ENCODE measurements at regions not wholly inside any gene's neighbourhood (a gene's known extent, or its start where the extent isn't known, plus 50 kb on each side); places are given as distances from the start of the nearest gene placed in this dataset.

DNA sequence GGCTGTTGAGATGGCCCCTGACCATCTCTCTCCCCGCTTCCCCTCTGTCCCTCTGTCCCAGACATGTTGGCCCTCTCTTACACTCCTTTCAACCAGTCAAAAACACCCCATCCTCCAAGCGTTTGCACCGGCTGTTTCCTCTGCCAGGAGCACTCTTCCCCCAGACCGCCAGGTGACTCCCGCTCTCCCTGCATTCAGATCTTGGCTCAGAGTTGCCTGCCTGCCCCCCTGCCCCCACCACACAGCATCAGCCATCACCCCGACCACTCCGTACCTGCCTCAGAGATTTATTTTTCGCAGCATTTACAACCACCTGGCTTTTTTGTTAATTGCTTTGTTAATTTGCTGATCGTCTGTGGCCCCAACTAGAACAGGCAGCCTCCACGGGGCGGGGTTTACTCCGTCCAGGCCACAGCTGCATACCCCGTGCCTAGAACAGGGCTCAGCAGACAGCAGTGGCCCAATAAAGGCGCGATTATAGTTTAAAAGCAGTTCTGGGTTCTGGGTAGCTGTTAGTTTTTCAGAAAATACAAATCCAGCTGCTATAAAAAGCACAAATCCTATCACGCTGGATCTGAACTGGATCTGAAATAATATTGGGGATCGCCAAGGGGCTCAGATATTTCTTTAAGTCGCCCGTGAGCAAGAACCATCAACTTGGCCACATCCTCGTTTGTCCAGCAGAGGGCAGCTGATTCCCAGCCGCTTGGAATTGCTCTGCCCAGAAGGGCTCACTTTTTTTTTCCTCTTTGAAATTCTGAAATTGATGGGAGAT lies 173.6 kb downstream of the IRF8 start:
- DNase-seq, result no peak
- Histone ChIP-seq H3K27ac (ENCODE audit: insufficient read depth, low read length, poor library complexity, severe bottlenecking) (no peak overlapping the region), H3K9me3 (ENCODE audit: control insufficient read depth, low read length) (no peaks in the 10 kb centered on the region), H3K4me1 (ENCODE audit: control insufficient read depth, insufficient read depth, low read length, poor library complexity, severe bottlenecking) (no peaks in the 10 kb centered on the region), H3K4me3 (ENCODE audit: insufficient read depth, low read depth, low read length, poor library complexity, severe bottlenecking) (no peak overlapping the region), H3K36me3 (ENCODE audit: control insufficient read depth, insufficient read depth, low read length) (no peaks in the 10 kb centered on the region), H3K27me3 (replicated peaks; ENCODE audit: control insufficient read depth, insufficient read depth, low read length, poor library complexity, severe bottlenecking) (no peaks in the 10 kb centered on the region)

DNA sequence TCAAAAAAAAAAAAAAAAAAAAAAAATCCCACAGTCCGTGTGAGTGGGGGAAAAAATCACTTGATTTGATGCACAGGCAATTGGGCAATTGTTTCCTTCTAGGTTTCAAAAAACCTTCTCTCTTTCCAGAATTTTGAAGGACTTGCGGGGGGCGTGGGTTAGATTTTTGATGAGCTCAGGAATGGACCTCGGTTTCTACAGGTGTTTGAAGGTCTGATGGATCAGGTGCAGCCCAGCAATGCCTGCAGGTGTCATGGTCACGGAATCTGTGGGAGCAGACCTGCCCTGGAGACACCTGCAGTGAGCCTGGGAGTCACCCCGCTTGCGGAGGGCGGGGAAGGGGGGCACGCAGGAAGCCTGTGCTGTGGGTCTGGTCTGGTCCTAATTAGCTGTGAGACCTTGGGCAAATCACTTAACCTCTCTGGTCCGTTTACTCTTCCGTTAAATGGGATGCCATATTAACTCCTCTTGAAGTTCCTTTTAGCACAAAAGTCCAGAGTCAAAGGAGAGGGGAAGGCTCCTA lies 174.2 kb downstream of the IRF8 start:
- no peak for DNase-seq
- Histone ChIP-seq H3K36me3 (ENCODE audit: control insufficient read depth, insufficient read depth, low read length) (no peaks in the 10 kb centered on the region), H3K27me3 (replicated peaks; ENCODE audit: control insufficient read depth, insufficient read depth, low read length, poor library complexity, severe bottlenecking) (no peaks in the 10 kb centered on the region)

DNA sequence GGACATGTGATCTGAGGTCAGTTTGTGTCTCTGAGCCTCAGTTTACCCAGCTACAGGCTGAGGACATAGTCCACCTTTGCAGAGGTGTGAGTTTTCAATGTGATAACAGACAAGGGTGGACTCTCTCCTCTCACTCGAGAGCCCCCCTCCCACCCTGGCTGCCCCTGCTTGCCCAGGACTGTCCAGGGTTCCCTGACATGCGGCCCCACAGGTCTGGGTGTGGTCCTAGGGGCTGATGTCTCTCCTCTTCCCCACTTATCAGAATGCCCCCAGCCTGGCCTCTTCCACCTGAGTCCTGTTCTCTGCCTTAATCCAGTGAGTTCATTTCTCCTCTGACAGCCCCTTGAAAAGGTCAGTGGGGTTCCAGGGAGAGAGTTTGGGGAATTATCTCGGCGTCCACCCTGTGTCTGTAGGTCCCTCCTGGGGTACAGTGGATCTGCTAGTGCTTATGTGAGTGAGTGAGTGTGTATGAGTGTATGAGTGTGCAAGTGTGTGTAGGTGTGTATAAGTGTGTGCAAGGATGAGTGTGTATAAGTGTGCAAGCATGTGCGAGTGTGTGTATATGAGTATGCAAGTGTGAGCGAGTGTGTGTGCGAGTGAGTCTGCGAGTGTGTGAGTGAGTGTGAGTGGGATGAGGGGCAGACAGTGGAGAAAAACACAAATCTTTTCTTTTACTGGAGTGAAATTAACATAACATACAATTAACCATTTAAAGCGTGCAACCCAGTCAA lies 175.0 kb downstream of the IRF8 start:
- DNase-seq, result no peak
- no peak overlapping the region for H3K4me3 ChIP-seq (ENCODE audit: insufficient read depth, low read depth, low read length, poor library complexity, severe bottlenecking)
- no peaks in the 10 kb centered on the region for H3K36me3 ChIP-seq (ENCODE audit: control insufficient read depth, insufficient read depth, low read length)
- no peak overlapping the region for H3K27ac ChIP-seq (ENCODE audit: insufficient read depth, low read length, poor library complexity, severe bottlenecking)
- H3K9me3 ChIP-seq (ENCODE audit: control insufficient read depth, low read length), result no peaks in the 10 kb centered on the region
- no peaks in the 10 kb centered on the region for H3K27me3 ChIP-seq (replicated peaks; ENCODE audit: control insufficient read depth, insufficient read depth, low read length, poor library complexity, severe bottlenecking)
- H3K4me1 ChIP-seq (ENCODE audit: control insufficient read depth, insufficient read depth, low read length, poor library complexity, severe bottlenecking), result no peaks in the 10 kb centered on the region

More for the DNA sequence above, 174.2 kb downstream of the IRF8 start:
- H3K9me3 ChIP-seq (ENCODE audit: control insufficient read depth, low read length), result no peaks in the 10 kb centered on the region
- H3K4me1 ChIP-seq (ENCODE audit: control insufficient read depth, insufficient read depth, low read length, poor library complexity, severe bottlenecking), result no peaks in the 10 kb centered on the region
- no peak overlapping the region for H3K4me3 ChIP-seq (ENCODE audit: insufficient read depth, low read depth, low read length, poor library complexity, severe bottlenecking)
- no peak overlapping the region for H3K27ac ChIP-seq (ENCODE audit: insufficient read depth, low read length, poor library complexity, severe bottlenecking)

DNA sequence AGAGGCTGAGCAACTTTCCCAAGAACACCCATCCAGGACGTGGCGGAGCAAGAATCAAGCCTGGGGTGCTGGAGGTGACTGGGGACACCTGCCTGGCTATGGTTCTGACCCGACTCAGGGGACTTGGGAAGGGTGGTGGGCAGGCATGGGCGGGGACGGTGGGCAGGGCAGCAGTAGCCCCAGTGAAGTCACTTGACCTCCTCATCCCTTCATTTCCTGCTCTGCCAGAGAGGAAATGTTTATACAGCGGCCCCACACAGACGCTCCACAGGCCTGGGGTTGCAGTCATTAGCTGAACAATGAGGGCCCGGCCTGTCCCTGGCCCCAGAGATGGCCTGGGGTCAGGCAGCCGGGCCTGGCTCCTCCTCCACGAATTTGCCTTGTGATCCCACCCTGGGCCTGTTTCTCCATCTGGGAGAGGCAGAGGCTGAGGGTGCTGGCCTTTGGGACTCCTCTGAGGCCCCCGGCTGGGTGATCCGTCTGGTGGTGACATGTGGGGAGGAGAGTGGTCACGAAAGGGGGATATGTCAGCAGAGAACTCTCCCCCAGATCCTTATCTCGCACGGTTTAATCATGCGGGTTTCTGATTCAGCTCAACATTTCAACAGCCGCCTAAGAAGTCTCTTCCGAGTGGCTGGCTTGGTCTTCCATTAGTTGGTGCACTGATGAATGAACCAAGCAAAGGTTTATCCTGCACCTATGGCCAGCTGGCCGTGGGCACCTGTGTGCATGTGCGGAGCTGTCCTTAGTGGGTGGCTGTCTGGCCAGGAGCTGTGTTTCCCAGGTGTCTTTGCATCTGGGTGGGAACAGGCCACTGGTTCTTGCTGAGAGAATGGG lies 175.9 kb downstream of the IRF8 start:
- no peak overlapping the region for H3K4me3 ChIP-seq (ENCODE audit: insufficient read depth, low read depth, low read length, poor library complexity, severe bottlenecking)
- no peaks in the 10 kb centered on the region for H3K36me3 ChIP-seq (ENCODE audit: control insufficient read depth, insufficient read depth, low read length)
- H3K4me1 ChIP-seq (ENCODE audit: control insufficient read depth, insufficient read depth, low read length, poor library complexity, severe bottlenecking), result no peaks in the 10 kb centered on the region
- H3K9me3 ChIP-seq (ENCODE audit: control insufficient read depth, low read length), result no peaks in the 10 kb centered on the region
- H3K27me3 ChIP-seq (replicated peaks; ENCODE audit: control insufficient read depth, insufficient read depth, low read length, poor library complexity, severe bottlenecking), result no peaks in the 10 kb centered on the region
- no peak for DNase-seq
- H3K27ac ChIP-seq (ENCODE audit: insufficient read depth, low read length, poor library complexity, severe bottlenecking), result no peak overlapping the region

DNA sequence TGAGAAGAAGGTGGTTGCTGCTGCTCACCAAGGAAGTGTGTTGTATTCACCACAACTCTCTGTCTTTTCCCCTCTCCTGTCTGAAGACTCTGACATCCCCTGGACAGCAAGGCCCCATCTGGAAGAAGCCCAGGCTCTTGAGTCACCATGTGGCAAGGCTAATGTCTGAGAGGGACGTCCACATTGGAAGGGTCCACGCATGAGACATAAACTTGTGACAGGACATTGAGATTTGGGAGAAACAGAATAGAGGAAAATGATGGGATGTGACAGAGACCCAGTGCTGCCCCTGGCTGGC lies 176.5 kb downstream of the IRF8 start:
- no peaks in the 10 kb centered on the region for H3K4me1 ChIP-seq (ENCODE audit: control insufficient read depth, insufficient read depth, low read length, poor library complexity, severe bottlenecking)
- no peaks in the 10 kb centered on the region for H3K36me3 ChIP-seq (ENCODE audit: control insufficient read depth, insufficient read depth, low read length)
- no peaks in the 10 kb centered on the region for H3K9me3 ChIP-seq (ENCODE audit: control insufficient read depth, low read length)
- no peaks in the 10 kb centered on the region for H3K27me3 ChIP-seq (replicated peaks; ENCODE audit: control insufficient read depth, insufficient read depth, low read length, poor library complexity, severe bottlenecking)
- no peak overlapping the region for H3K4me3 ChIP-seq (ENCODE audit: insufficient read depth, low read depth, low read length, poor library complexity, severe bottlenecking)
- H3K27ac ChIP-seq (ENCODE audit: insufficient read depth, low read length, poor library complexity, severe bottlenecking), result no peak overlapping the region
- no peak for DNase-seq

DNA sequence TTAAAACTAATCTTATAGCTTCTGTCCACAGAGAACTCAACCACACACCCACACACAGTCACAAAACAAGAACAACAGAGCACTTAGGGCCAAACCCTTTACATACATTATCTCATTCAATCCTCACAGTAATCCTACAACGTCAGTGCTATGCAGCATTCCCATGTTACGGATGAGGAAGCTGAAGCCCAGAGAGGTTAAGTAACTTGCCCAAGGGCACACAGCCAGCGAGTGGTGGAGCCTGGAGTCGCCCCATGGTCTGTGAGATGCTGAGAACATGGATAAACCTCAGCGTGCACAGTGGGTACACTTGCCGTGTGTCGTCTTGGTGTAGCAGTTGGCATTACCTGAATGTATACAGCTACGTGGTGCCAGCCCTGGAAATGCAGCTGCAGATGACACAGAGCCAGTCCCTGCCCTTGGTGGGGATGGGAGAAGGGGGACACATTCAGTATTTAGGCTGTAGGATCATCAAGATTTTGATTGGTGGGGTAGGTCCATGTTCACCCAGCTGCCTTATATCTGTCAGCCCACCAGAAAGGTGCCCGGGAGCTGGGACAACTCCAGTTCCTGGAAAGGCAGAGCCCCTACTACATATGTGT lies 177.0 kb downstream of the IRF8 start:
- Histone ChIP-seq H3K27me3 (replicated peaks; ENCODE audit: control insufficient read depth, insufficient read depth, low read length, poor library complexity, severe bottlenecking) (no peaks in the 10 kb centered on the region), H3K36me3 (ENCODE audit: control insufficient read depth, insufficient read depth, low read length) (no peaks in the 10 kb centered on the region), H3K4me3 (ENCODE audit: insufficient read depth, low read depth, low read length, poor library complexity, severe bottlenecking) (no peak overlapping the region), H3K4me1 (ENCODE audit: control insufficient read depth, insufficient read depth, low read length, poor library complexity, severe bottlenecking) (no peaks in the 10 kb centered on the region), H3K9me3 (ENCODE audit: control insufficient read depth, low read length) (no peaks in the 10 kb centered on the region), H3K27ac (ENCODE audit: insufficient read depth, low read length, poor library complexity, severe bottlenecking) (no peak overlapping the region)
- DNase-seq, result no peak

DNA sequence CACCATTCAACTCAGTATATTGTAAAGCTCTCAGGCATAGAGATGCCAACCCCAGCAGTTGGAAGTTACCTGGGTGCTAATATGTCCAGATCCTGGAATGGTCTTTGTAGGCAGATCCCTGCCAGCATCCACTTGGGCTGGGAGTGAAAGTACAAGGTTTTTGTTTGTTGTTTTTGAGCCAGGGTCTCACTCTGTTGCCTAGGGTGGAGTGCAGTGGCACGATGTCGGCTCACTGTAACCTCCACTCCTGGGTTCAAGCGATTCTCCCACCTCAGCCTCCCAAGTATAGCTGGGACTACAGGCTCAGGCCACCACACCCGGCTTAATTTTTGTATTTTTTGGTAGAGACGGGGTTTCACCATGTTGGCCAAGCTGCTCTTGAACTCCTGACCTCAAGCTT lies 177.6 kb downstream of the IRF8 start:
- H3K36me3 ChIP-seq (ENCODE audit: control insufficient read depth, insufficient read depth, low read length), result no peaks in the 10 kb centered on the region

DNA sequence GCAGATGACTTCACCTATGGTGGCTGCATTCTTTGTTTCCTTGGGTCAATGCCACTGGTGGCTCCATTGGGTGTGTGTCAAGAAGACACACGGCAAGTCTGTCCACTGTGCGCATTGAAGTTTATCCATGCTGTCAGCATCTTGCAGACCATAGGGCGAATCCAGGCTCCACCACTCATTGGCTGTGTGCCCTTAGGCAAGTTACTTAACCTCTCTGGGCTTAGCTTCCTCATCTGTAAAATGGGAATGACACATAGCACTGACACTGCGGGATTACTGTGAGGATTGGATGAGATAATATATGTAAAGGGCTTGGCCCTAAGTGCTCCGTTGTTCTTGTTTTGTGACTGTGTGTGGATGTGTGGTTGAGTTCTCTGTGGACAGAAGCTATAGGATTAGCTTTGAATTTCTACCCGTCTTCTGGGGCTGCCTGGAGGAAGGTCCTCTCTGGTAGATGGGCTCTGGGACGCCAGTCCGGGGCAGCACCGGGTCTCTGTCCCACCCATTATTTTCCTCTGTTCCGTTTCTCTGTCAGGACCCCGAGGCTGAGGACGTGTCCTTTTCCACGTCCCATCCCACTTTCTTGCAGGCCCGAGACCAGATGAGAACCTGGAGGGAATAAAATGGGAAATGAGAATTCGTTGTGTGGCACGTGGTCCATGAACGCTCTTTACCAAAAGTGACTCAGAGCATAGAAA lies 178.4 kb downstream of the IRF8 start:
- no peaks in the 10 kb centered on the region for H3K4me1 ChIP-seq (ENCODE audit: control insufficient read depth, insufficient read depth, low read length, poor library complexity, severe bottlenecking)
- H3K27ac ChIP-seq (ENCODE audit: insufficient read depth, low read length, poor library complexity, severe bottlenecking), result no peak overlapping the region
- H3K4me3 ChIP-seq (ENCODE audit: insufficient read depth, low read depth, low read length, poor library complexity, severe bottlenecking), result no peak overlapping the region
- H3K27me3 ChIP-seq (replicated peaks; ENCODE audit: control insufficient read depth, insufficient read depth, low read length, poor library complexity, severe bottlenecking), result no peaks in the 10 kb centered on the region
- no peak for DNase-seq
- no peaks in the 10 kb centered on the region for H3K9me3 ChIP-seq (ENCODE audit: control insufficient read depth, low read length)
- no peaks in the 10 kb centered on the region for H3K36me3 ChIP-seq (ENCODE audit: control insufficient read depth, insufficient read depth, low read length)

More for the DNA sequence above, 177.6 kb downstream of the IRF8 start:
- H3K27me3 ChIP-seq (replicated peaks; ENCODE audit: control insufficient read depth, insufficient read depth, low read length, poor library complexity, severe bottlenecking), result no peaks in the 10 kb centered on the region
- DNase-seq, result no peak
- no peaks in the 10 kb centered on the region for H3K9me3 ChIP-seq (ENCODE audit: control insufficient read depth, low read length)
- H3K27ac ChIP-seq (ENCODE audit: insufficient read depth, low read length, poor library complexity, severe bottlenecking), result no peak overlapping the region
- H3K4me1 ChIP-seq (ENCODE audit: control insufficient read depth, insufficient read depth, low read length, poor library complexity, severe bottlenecking), result no peaks in the 10 kb centered on the region
- no peak overlapping the region for H3K4me3 ChIP-seq (ENCODE audit: insufficient read depth, low read depth, low read length, poor library complexity, severe bottlenecking)

DNA sequence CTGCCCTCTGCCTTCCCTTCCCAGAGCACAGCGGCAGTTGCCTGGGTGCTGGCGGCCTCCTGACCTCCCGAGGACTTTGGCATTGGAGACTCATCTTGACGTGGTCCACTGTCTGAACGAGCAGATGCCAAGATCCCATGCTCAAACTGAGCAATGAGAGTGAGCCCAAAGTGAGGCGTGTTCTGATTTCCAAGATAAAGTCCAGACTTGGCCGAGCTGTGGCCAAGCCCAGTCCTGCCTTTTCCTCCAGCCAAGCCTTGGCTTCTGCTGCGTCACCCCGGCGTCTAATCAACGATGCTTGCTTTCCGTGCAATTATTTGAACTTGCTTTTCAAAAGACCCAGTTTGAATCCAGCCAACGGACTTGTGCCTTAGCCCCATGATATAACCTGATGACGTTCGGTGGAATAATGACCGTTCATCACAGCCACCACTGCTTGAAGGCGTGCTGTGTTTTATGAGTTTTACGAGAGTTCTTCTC lies 179.2 kb downstream of the IRF8 start:
- Histone ChIP-seq H3K36me3 (ENCODE audit: control insufficient read depth, insufficient read depth, low read length) (no peaks in the 10 kb centered on the region), H3K27ac (ENCODE audit: insufficient read depth, low read length, poor library complexity, severe bottlenecking) (no peak overlapping the region), H3K27me3 (replicated peaks; ENCODE audit: control insufficient read depth, insufficient read depth, low read length, poor library complexity, severe bottlenecking) (no peaks in the 10 kb centered on the region), H3K9me3 (ENCODE audit: control insufficient read depth, low read length) (no peaks in the 10 kb centered on the region), H3K4me1 (ENCODE audit: control insufficient read depth, insufficient read depth, low read length, poor library complexity, severe bottlenecking) (no peaks in the 10 kb centered on the region), H3K4me3 (ENCODE audit: insufficient read depth, low read depth, low read length, poor library complexity, severe bottlenecking) (no peak overlapping the region)
- DNase-seq, result no peak
